HCT116 (cell line): ENCODE measurements at regions not wholly inside any gene's neighbourhood (a gene's known extent, or its start where the extent isn't known, plus 50 kb on each side); places are given as distances from the start of the nearest gene placed in this dataset.

Experiments used
- ATAC-seq: fragments of 200-7000 bp; cut with Tn5 transposase; 2 replicates; pipeline ENCODE4 v1.9.1; 2020; ENCODE audit warnings: mild to moderate bottlenecking, moderate library complexity
- BruUV-seq: library from RNA; stranded (reverse); fragments of 400-500 nt; replicated peaks from 2 replicates; lab custom pipeline; 2021; lab: Mats Ljungman, UMichigan
- CTCF ChIA-PET: fragments of 300-600 bp; sonication (Branson Sonifier 250); formaldehyde crosslinking; loops from one replicate; lab custom pipeline; 2021; ENCODE audit warnings: antibody characterized with exemption; lab: Charles Lee
- POLR2A ChIA-PET: fragments of 300-600, 350-600 bp; sonication (Branson Sonifier 250); formaldehyde crosslinking; loops from one replicate; lab custom pipeline; 2021; ENCODE audit warnings: antibody characterized with exemption; lab: Charles Lee
- RAD21 ChIA-PET, 2 experiments: fragments of 300-600 bp; sonication (Branson Sonifier 250); formaldehyde crosslinking; loops; one replicate each; lab custom pipeline; 2023; ENCODE audit warnings: low total read pairs in 2 of 2; ENCODE audit not compliant: uncharacterized antibody in 2 of 2, unreplicated experiment in 2 of 2, low non-redundant PET in 1 of 2; lab: Charles Lee
- DNase-seq: peaks from one replicate; pipeline ENCODE4 v3.0.0-alpha.2; 2010; ENCODE audit warnings: low read depth, low spot score
- H2AFZ ChIP-seq: fragments of 200-600 bp; shearing (Covaris generic), sonication (generic); 2 replicates; pipeline ENCODE4 v1.6.1; 2017; ENCODE audit warnings: low read depth, mixed run types, mixed read lengths, antibody characterized with exemption, low read length; ENCODE audit not compliant: poor library complexity, severe bottlenecking
- H3K27ac ChIP-seq: 2 replicates; pipeline ENCODE4 v1.5.1; 2012; ENCODE audit warnings: low read depth, low read length
- H3K27me3 ChIP-seq: fragments of 200-600 bp; sonication (generic); 2 replicates; pipeline ENCODE4 v1.6.1; 2016; ENCODE audit warnings: mixed run types, low read length, mixed read lengths; ENCODE audit not compliant: insufficient read depth
- H3K36me3 ChIP-seq, 2 experiments: fragments of 200-500 bp in 1 of 2; fragments of 200-600 bp in 1 of 2; sonication (Bioruptor generic) in 1 of 2; sonication (generic) in 1 of 2; 2 replicates each; pipeline versions ENCODE4 v1.5.1 to v1.6.1; 2014 to 2016; ENCODE audit warnings: low read length in 2 of 2, inconsistent platforms in 1 of 2, mixed read lengths in 1 of 2, mixed run types in 1 of 2; ENCODE audit not compliant: insufficient read depth in 2 of 2, control insufficient read depth in 1 of 2
- H3K4me1 ChIP-seq, 2 experiments: fragments of 200-600 bp in 1 of 2; sonication (generic) in 1 of 2; 2 replicates each; pipeline versions ENCODE4 v1.5.1 to v1.6.1; 2012 to 2017; ENCODE audit warnings: low read length in 2 of 2, inconsistent platforms in 1 of 2, mild to moderate bottlenecking in 1 of 2, mixed read lengths in 1 of 2, mixed run types in 1 of 2, moderate library complexity in 1 of 2; ENCODE audit not compliant: insufficient read depth in 2 of 2, control insufficient read depth in 1 of 2
- H3K4me2 ChIP-seq: fragments of 200-600 bp; sonication (generic); 2 replicates; pipeline ENCODE4 v1.6.1; 2017; ENCODE audit warnings: mixed run types, low read length, mixed read lengths
- H3K4me3 ChIP-seq, 2 experiments: fragments of 200-600 bp in 1 of 2; sonication (generic) in 1 of 2; replicated peaks in 1 of 2; 2 replicates each; pipeline ENCODE4 v1.5.1; 2011 to 2016; ENCODE audit warnings: low read length in 2 of 2, control low read depth in 1 of 2, low read depth in 1 of 2, mild to moderate bottlenecking in 1 of 2, mixed read lengths in 1 of 2, mixed run types in 1 of 2
- H3K79me2 ChIP-seq: fragments of 200-600 bp; sonication (generic); 2 replicates; pipeline ENCODE4 v1.6.1; 2017; ENCODE audit warnings: mild to moderate bottlenecking, mixed run types, low read length, moderate library complexity, mixed read lengths; ENCODE audit not compliant: insufficient read depth
- H3K9ac ChIP-seq: fragments of 200-600 bp; sonication (generic); 2 replicates; pipeline ENCODE4 v1.6.1; 2016; ENCODE audit warnings: low read length, mixed read lengths
- H3K9me2 ChIP-seq: fragments of 200-600 bp; sonication (generic), shearing (Covaris generic); 2 replicates; pipeline ENCODE4 v1.6.1; 2017; ENCODE audit warnings: mixed run types, mild to moderate bottlenecking, moderate library complexity; ENCODE audit not compliant: insufficient read depth
- H3K9me3 ChIP-seq, 2 experiments: fragments of 200-500 bp in 1 of 2; fragments of 200-600 bp in 1 of 2; sonication (Bioruptor generic) in 1 of 2; sonication (generic) in 1 of 2; 2 replicates each; pipeline ENCODE4 v1.6.1; 2014 to 2017; ENCODE audit warnings: low read length in 2 of 2, mixed read lengths in 2 of 2, inconsistent platforms in 1 of 2, low read depth in 1 of 2, mild to moderate bottlenecking in 1 of 2, mixed run types in 1 of 2, moderate library complexity in 1 of 2; ENCODE audit not compliant: control insufficient read depth in 1 of 2, insufficient read depth in 1 of 2
- H4K20me1 ChIP-seq: fragments of 200-600 bp; sonication (generic), shearing (Covaris generic); 2 replicates; pipeline ENCODE4 v1.6.1; 2017; ENCODE audit warnings: mixed run types, mild to moderate bottlenecking, moderate library complexity; ENCODE audit not compliant: insufficient read depth
- EGR1 ChIP-seq: IDR thresholded peaks from 2 replicates; pipeline ENCODE4 v1.6.1; 2012; ENCODE audit warnings: low read depth
- ELF1 ChIP-seq: IDR thresholded peaks from 2 replicates; pipeline ENCODE4 v1.6.1; 2012; ENCODE audit warnings: low read depth, borderline replicate concordance
- EZH2 ChIP-seq: fragments of 200-600 bp; sonication (generic); IDR thresholded peaks from 2 replicates; pipeline ENCODE4 v1.6.1; 2017; ENCODE audit warnings: antibody characterized with exemption, mixed run types
- EZH2phosphoT487 ChIP-seq: fragments of 200-600 bp; IDR thresholded peaks from 2 replicates; pipeline ENCODE4 v1.6.1; 2018; ENCODE audit warnings: antibody characterized with exemption, borderline replicate concordance
- POLR2A ChIP-seq: IDR thresholded peaks from 2 replicates; pipeline ENCODE4 v1.7.0; 2011; ENCODE audit warnings: borderline replicate concordance; ENCODE audit not compliant: insufficient read depth, insufficient read length; ENCODE audit errors: extremely low read depth
- POLR2AphosphoS5 ChIP-seq: IDR thresholded peaks from 2 replicates; pipeline ENCODE4 v1.6.1; 2011; ENCODE audit warnings: mild to moderate bottlenecking, low read depth, low read length, moderate library complexity
- RAD21 ChIP-seq: IDR thresholded peaks from 2 replicates; pipeline ENCODE4 v1.6.1; 2012; ENCODE audit warnings: low read depth, mild to moderate bottlenecking
- TCF7L2 ChIP-seq: IDR thresholded peaks from 2 replicates; pipeline ENCODE4 v1.7.0; 2011; ENCODE audit warnings: borderline replicate concordance, inconsistent platforms; ENCODE audit not compliant: insufficient read depth, insufficient read length; ENCODE audit errors: extremely low read depth
- YY1 ChIP-seq: IDR thresholded peaks from 2 replicates; pipeline ENCODE4 v1.6.1; 2011; ENCODE audit warnings: low read length, low read depth, moderate library complexity, mild to moderate bottlenecking; ENCODE audit not compliant: insufficient replicate concordance; ENCODE audit errors: extremely low read depth
- ZFX ChIP-seq: fragments of 450-650 bp; IDR thresholded peaks from 2 replicates; pipeline ENCODE4 v1.6.1; 2017
- ZNF274 ChIP-seq: fragments of 200-500 bp; sonication (Bioruptor generic); IDR thresholded peaks from 2 replicates; pipeline ENCODE4 v1.6.1; 2014; ENCODE audit warnings: mild to moderate bottlenecking, low read depth, low read length, inconsistent platforms
- intact Hi-C: fragments of 100-400 bp; cut with micrococcal nuclease; formaldehyde crosslinking; loops from 2 replicates; pipeline ENCODE4 v1.10.0; 2022

DNA sequence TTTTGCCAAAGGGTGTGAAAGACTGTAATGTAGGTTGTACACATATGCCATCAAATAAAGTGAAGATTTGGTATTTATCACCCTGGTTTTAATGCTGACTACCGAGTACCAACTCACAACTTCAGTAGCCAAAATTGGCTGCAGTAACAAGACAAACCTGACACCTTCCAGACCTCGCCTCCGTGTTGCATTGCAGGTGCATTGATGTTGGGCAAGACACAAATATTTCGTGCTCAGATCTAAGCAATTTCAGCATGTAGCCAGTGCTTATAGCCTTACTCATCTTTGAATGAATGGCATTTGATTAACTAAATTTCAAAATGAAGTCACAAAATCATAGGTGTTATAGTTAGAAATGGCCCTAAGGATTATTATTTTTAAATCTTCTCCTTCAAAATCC is 400.2 kb downstream of the SOX2 start:
- TF ChIP-seq ZNF274 (no peak), YY1 (no peak), ZFX (no peak)
- H3K4me2 ChIP-seq = no peak overlapping the region
- no peak for DNase-seq
- H3K9me2 ChIP-seq = no peaks in the 10 kb centered on the region
- no TSS peak for BruUV-seq
- no peaks in the 10 kb centered on the region for H4K20me1 ChIP-seq
- H3K4me3 ChIP-seq = no peak overlapping the region
- intact Hi-C loops = no loop called here
- H2AFZ ChIP-seq = no peak overlapping the region
- no peak for ATAC-seq
- no peaks in the 10 kb centered on the region for H3K79me2 ChIP-seq
- ChIA-PET CTCF (no interaction called here), POLR2A (no interaction called here), RAD21 (no interaction called here)
- no peaks in the 10 kb centered on the region for H3K27me3 ChIP-seq
- H3K9ac ChIP-seq = no peak overlapping the region
- H3K27ac ChIP-seq = no peak overlapping the region
- no peaks in the 10 kb centered on the region for H3K4me1 ChIP-seq
- H3K36me3 ChIP-seq = no peaks in the 10 kb centered on the region
- H3K9me3 ChIP-seq = no peaks in the 10 kb centered on the region

DNA sequence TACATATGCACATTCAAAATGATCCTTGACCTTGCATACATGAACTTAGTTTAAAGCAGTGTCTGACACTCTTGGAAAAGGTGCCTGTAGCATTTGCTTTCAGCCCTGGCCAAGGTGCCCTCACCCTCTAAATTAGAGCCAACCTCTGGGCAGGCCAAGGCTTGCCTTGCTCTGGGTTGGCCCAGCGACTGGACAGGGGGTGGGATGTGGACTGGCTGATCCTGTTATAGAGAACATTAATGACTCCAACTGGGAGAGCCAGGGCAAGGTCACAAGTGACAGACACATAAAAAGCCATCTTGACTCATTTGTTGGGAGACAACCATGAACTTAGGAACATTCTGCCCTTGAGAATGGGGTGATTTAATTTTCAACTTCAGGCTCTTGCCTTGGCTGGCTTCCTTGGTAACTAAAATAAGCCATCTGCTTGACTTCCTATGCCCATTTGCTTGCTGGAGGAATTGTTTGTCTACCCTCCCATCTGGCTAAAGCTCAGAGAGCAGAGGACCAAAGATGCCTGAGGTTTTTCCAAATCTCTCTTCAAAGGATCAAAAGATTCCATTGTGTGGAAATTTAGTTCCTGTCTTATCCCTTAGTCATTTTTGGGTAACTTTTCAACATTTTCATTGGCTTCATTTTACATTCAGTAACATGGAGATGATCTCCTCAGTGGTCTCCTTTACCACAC is 403.7 kb downstream of the SOX2 start:
- no peaks in the 10 kb centered on the region for H3K27me3 ChIP-seq
- no TSS peak for BruUV-seq
- H3K9me3 ChIP-seq = no peaks in the 10 kb centered on the region
- TF ChIP-seq POLR2A (no peak), EZH2phosphoT487 (no peak), ZNF274 (no peak), EGR1 (no peak), POLR2AphosphoS5 (no peak), RAD21 (no peak), EZH2 (no peak), ELF1 (no peak), TCF7L2 (no peak)
- no peak overlapping the region for H3K27ac ChIP-seq
- no peak overlapping the region for H3K4me2 ChIP-seq
- no peak overlapping the region for H2AFZ ChIP-seq
- POLR2A ChIA-PET = no interaction called here
- no peak overlapping the region for H3K4me3 ChIP-seq
- intact Hi-C loops = no loop called here
- H3K79me2 ChIP-seq = no peaks in the 10 kb centered on the region
- H3K9me2 ChIP-seq = no peaks in the 10 kb centered on the region
- CTCF ChIA-PET = no interaction called here
- no peak overlapping the region for H3K9ac ChIP-seq
- H4K20me1 ChIP-seq = no peaks in the 10 kb centered on the region
- ATAC-seq = no peak
- RAD21 ChIA-PET = no interaction called here
- no peaks in the 10 kb centered on the region for H3K36me3 ChIP-seq
- H3K4me1 ChIP-seq = peaks cover 0 to 4% of the 10 kb centered on the region in 2 experiments; a peak in 1 of 4 replicates
- DNase-seq = no peak
